HG02852 (cell line): ENCODE measurements at regions not wholly inside any gene's neighbourhood (a gene's known extent, or its start where the extent isn't known, plus 50 kb on each side); places are given as distances from the start of the nearest gene placed in this dataset.
"Not testable (repeated sequence)": the region's sequence is repeated elsewhere in the genome, so short reads cannot be mapped to it uniquely, and the experiment has no call there.

Experiments used
- ATAC-seq: cut with Tn5 transposase; IDR thresholded peaks from one replicate; pipeline ENCODE4 v1.9.1; 2021; ENCODE audit warnings: mild to moderate bottlenecking, moderate library complexity; ENCODE audit not compliant: unreplicated experiment

DNA sequence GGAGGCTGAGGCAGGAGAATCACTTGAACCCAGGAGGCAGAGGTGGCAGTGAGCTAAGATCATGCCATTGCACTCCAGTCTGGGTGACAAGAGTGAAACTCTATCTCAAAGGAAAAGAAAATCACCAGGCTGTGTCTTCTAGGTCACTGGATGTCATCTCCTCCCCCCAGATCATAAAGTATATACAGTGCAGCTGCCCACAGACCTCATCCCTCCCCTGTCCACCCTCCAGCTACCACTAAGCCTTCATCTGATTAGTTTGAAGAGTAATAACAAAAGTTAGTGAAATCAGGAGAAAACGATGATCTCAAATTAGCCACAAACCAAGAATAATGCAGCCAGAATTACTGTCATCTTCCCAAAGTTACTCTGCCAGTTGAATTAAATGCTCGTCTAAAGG is 117.2 kb downstream of the ZNF22 start:
- not testable (repeated sequence) for ATAC-seq

DNA sequence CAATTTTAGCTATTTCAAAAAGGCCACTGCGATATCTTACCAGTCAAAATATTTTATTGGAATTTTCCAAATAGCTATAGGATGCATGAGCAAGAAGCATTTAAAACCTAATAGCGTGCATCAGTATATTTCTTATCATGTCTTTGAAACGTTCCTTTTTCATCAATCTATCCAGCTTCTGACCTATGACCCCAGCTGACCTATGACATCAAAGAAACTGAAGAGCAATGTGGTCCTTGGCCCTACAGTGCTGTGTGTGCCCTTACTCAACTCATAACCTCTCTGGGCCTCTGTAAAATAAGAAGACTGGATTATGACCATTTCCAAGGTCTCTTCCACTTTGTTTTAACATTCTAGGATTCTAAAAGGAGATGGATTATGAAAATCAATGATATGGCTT is 118.2 kb downstream of the ZNF22 start:
- ATAC-seq, result no peak

DNA sequence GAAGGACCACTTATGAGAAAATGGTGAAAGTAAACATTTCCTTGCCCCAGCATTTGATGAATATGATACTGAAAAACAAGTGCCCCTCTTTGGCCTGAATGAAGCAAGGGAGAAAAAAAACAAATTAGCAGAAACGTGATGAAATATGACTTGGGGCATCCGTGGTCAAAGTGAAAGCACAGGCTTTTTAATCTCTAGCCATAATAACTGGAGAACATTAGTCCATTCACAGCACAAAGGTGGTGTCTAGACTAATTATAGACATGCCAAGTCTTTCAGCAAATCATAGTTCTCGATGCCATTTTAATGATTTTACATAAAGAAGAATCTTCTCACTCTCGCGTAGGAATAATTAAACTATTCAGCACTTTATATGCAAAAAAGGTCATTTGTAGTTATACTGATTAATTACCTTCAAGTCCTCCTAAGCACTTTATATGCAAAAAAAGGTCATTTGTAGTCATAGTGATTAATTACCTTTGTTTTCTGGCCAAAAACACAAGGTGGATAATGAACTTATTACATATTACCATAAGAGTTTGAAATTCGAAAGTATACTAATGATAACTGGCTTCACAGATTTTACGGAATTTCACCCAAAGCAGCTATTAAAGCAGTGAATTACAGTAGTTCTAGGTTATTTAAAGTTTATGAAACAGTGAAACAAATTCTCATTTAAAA is 121.6 kb downstream of the ZNF22 start:
- not testable (repeated sequence) for ATAC-seq

DNA sequence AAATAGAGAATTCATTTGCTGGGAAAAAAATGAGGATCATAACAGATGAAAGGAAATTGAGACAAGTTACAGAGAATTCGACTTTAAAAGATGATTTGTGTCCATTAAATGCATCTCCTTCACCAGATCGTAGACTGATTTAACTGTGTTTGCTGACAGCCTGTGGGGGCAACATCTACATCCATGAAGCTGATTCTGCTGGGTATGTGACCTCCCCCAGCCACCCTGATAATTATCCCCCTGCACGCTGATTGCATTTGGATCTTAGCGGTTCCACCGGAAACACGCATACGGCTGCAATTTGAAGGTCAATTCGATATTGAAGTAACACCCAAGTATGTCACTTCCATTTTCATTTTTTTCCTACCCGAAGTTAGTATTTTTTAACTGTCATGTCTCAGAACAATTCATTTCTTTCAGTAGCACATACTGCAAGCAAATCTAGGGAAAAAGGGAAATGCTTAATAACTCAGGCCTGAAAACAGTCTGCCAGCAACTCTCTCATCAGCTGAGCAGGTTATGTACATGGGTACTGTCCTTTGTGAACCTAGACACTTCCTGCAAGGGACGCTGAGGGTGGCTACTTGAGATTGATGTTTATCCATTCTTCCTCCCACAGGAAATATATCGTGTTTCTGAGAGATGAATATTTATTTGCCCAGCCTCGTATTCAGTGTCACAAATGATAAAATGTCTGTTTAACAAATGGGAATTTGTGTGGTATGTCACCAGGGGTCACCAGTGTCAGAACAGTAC is 134.9 kb downstream of the ZNF22 start:
- ATAC-seq, result no peak

DNA sequence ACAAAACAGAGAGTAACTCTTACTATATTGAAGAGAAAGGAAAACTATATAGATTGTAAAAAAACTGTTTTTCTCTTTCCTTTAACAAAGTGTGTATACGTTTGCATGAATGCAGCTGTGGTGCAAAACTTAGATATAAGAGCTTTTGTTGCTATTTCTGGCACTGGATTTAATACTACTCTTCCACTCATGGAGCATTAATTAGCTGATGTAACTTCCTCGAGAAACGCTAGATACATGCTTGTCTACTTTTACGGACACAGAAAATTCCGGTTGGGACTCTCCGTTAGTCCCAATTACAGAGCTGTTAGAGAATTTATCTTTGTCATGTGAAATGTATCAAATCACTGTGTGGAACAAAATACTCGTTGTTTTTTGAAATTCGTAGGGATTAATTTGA is 135.5 kb downstream of the ZNF22 start:
- ATAC-seq, result no peak

DNA sequence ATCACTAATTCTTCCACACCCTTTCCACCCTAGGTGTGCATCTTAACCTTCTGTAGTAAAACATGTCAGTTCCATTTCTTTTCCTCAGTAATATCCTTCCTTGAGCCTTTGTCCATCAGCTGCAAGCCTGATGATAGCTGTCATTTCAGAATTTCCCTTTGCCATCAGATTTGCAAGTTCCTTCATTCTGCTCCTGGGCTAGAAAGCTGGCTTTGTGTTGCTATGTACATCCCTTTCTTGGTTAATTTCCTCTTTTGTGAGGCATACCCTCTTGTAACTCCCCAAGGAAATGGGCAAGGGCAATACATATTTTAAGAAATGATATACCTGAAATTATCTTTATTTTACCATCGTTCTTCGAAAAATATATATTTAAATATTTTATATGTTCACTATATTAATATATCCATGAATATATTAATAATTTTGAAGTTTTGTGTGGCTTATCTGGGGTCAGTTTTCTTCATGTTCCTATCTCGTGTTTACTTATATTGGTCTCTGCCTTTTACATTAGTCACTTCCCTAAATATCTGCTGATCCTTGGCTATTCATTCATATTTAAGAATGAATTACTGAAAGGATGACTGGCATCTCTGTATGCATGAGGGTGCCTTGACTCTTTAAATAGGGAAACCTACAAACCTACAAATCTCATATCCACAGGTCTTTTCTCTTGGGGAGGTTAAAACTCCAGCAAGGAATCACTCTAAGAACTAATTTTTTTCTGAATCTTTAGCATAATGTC is 143.8 kb downstream of the ZNF22 start:
- ATAC-seq, result no peak

DNA sequence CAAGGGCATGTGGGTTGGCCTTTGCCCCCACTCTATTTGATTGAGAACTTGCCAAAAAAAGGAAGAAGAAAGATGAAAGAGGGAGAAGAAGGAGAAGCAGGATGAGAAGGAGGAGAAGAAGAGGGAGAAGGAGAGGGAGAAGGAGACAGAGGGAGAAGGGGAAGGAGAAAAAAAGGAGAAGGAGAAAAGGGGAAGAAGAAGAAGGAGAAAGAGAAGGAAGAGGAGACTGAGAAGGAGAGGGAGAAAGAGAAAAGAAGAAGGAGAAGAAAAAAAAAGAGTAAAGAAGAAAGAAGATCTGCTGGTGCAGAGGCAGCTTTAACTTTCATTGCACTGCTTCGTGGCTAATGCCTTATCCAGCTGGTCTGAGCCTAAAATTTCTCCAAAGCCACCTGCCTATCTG is 144.4 kb downstream of the ZNF22 start:
- not testable (repeated sequence) for ATAC-seq

DNA sequence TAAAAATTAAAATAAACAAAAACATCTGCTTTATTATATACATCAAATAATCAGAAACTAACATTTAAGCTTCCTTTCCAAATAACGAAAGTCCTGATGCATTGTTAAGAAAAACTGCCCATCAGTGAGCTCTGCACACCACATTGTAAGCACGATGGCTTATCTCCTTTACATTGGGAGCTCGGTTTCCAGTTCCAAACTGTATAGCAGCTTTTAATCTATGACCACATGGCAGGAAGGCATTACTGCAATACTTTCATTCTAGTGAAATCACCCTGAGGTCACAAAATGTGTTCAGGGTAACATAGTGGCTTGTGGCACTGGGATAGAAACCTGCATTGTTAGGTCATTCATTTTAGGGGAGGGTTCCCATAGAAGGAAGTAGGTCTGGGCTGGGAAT is 146.3 kb downstream of the ZNF22 start:
- ATAC-seq, result no peak

DNA sequence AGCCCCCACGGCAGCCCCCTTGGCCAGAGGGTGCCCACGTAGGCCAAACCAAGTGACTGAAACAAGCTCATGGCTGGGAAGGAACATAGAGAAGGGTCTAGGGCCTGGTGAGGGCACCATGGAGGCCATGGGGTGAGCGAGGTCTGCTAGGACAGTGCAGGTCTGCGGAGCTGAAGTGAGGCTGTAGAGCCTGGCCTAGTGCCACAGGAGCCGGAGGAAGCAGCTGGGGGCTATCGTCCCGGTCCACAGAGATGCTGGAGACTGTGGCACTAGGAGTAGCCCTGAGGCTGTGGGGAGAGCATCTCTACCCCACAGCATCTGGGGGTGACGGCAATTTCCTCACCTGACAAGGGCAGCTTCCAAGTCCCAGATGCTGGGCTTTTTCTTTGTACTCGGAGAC is 150.3 kb downstream of the ZNF22 start:
- ATAC-seq, result no peak

DNA sequence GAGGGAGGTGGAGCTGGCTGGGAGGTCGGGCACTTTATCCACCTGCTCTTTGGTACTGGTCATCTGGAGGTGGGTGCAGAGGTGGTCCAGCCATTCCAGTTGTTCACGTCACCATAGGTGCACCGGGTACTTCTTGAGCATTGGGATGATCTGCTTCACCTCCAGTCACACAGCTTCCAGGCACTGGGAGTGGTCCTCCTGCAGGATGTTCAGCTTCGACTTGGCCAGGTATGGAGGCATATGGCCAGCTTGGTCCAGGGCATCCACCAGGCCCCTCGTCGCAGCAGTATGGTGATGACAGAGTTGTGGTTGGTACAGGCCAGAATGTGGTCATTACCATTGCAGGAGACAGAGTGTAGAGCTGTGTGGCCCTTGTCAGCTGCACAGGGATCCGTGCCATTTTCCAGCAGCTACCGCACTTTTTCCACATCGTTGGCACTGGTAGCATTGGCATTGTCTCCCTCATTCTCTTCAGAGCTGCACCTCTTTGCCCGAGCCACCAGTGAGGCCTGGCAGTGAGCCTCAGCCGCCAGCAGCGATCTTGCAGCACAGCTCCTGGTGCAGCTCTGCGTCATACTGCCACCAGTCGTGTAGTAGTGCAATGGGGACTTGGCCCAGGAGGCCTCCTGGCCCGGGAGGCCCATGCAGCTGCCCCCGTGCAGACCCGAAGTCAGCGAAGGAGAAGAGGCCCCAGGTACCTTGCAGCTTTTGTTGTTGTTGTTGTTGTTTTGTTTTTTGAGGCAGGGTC is 150.9 kb downstream of the ZNF22 start:
- ATAC-seq, result no peak

DNA sequence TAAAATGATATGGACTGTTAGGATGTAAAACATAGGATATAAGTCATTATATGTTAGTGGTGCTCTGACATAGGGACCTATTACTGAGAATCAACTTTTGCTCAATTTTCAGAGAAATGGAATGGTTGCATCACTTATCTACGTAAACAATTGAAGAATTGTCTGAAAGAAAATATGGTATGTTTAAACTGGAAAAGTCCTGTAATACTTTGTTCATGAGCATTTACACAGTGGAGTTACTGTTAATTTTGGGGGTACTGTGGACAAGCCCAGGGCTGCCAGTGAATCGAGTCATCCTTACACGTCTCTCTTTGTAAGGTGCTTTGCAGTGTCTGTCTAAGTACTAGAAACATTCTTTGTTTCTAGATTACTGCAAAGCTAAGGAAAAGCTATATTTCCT is 152.0 kb downstream of the ZNF22 start:
- ATAC-seq, result no peak

DNA sequence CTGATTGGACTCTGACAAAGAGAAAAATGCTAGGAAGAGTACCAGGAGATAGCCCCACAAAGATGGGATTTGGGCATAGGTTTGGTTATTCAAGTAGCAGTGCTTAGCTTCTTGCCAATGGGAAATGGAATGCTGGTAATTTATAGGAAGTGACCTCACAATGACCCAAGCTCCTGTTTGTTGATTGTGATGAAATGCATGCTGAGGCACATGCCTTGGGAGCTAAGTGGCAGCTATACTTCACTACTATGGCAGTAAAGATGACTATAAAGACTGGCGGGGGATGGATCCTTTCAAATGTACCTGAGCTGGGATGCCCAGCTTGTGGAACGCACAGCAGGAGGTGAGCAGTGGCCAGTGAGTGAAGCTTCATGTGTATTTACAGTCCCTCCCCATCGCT is 153.8 kb downstream of the ZNF22 start:
- no peak for ATAC-seq

DNA sequence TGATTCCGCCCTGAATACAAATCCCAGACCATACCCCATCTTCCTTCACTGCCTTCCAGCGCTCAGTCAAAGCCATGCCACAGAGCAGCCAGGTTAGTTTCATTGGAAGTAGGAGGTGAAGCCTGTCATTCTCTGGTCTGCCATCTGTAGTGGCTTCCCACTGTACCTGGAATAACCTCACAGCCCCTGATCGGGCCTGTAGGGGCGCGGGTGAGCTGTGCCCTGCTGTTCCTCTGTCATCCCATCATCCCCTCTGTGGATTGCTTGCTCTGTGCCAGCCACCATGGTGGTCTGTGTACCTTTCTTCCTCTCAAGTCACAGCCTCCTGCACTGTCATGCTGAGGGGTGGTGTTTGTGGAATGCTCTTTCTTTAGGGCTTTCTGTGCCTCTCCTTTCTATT is 155.1 kb downstream of the ZNF22 start:
- no peak for ATAC-seq

DNA sequence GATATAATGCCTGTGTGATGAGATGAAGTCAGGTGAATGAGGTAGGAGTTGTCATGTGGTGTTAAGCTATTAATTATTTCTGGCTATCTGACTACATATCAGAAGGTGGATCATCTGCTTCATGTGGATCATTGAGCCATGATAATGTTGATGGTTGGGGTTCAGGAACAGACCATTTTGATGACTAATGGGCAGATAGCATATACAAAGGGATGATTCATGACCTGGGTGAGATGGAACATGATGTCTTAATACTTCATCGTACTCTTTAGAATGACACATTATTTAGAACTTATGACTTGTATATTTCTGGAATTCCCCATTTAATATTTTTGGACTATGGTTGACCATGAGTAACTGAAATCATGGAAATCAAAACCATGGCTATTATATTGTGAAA is 155.1 kb downstream of the OR13A1 start:
- ATAC-seq, result no peak

DNA sequence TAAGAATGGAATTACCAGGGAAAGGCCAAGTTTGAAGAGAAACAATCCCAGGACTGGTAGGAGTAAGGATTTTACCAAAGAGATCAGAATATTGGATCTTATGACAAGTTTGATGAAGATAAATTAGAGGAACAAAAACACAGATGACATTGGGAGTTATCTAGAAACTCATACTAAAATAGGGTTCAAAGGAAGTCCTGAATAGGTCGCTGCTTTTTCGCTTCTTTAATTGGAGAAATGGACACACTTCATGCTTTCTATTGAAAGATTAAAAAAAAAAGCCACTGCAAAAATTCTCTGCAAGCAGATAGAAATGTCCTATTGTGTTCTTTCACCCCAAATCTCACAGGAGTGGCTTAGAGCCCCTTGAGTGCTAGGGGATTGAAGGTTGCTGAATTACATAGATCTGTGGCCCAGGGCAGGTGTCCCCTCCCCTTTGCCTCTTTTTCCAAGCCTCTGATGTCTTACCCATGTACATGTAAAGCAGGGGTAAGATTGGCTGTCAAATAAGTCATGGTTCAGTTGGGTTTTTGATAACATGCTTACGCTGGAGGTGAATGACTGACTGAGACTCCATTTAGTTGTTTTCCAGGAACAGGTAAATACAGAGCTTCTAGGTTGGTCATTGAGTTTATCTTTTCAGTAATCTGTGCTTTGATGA is 152.0 kb downstream of the OR13A1 start:
- no peak for ATAC-seq

DNA sequence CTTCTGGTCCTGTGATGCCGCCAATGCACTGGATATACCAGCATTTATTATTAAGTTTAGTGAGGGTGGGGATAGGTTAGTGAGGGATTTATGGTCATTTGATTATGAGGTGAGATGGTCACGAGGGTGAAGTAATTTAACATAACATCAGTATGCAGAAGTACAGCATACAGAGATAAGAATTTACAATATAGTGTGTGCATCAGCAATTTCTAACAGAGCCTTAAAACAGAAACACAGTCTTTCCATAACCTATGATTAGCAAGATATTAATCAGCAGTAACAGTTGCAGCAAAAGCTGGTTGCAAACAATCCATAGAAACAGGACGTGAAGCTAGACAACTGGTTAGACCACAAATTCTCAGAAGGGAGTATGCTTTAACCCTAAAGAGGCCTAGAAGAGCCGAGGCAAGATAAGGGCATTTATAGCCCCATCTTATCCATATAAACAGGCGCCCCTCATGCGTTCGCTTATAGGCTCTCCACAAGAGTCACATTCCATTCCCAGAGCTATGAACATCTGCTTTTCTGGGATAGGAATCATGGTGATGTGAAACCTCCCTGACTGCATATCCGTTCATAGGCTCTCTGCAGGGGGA is 139.8 kb downstream of the OR13A1 start:
- not testable (repeated sequence) for ATAC-seq

DNA sequence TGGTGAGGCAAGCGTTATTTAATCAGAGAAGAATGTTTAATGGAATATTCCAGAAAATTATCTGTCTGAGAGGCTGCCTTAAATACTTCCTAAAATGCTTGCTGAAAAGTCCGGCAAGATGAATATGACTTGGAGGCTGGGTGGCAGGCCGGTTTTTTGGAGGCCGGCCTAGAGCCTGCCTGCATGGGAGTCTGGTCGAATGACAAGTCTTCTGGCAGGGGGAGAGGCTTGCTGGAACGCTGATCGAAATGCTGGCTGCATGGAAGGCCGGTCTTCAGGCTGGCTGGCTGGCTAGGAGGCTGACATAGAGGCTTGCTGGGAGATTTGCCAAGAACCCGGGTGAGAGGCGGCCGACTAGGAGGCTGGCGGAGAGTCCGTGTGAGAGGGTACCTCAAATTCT is 135.7 kb downstream of the OR13A1 start:
- no peak for ATAC-seq

DNA sequence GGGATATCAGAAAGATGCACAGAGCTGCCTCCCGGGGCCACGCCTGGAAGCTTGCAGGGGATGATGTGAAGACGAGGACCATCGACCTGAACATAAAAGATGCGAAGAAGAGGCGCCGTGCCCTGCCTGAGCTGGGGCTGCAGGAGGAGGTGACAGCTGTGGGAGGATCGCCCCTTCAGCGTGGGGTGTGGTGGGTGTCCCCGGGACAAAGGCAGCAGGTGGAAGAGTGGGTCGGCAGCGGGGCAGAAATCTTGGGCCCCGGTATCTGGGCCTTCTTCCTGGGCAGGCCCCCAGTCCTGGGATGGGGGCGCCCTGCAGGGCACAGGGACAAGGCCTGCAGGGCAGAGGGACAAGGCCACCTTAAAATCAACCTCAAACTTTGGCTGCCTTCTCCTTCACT is 134.9 kb downstream of the OR13A1 start:
- ATAC-seq, result no peak

DNA sequence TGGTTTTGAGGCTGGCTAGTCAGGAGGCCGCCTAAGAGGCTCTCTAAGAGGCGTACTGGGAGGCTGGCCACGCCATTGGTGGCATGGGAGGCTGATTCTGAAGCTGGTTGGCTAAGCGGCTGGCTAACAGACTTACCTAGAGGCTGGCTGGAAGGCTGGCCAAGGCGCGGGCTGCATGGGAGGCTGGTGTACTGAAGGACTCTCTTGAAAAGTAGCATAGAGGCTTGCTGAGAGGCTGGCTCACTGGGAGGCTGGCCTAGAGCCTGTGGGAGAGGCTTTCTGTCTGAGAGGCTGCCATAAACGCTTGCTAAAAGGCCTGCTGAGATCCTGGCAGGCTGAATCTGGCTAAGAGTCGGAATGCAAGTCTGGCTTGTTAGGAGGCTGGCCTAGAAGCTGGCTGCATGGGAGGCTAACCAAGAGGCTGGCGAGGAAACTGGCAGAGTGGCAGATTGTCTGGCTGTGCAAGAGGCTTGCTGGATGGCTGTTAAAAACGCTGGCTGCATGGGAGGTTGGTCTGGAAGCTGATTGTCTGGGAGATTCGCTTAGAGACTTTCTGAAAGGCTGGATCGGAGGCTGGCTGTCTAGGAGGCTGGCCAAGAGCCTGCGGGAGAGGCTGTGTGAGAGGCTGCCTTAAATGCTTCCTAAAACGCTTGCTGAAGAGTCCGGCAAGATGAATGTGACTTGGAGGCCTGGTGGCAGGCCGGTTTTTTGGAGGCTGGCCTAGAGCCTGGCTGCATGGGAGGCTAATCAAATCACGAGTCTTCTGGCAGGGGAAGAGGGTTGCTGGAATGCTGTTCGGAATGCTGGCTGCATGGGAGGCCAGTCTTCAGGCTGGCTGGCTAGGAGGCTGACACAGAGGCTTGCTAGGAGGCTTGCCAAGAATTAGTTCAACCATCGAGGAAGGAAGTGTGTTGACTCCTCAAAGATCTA is 134.2 kb downstream of the OR13A1 start:
- ATAC-seq, result no peak
